ENCODE measurements at regions not wholly inside any gene's neighbourhood (a gene's known extent, or its start where the extent isn't known, plus 50 kb on each side); places are given as distances from the start of the nearest gene placed in this dataset.
"Not testable (repeated sequence)": the region's sequence is repeated elsewhere in the genome, so short reads cannot be mapped to it uniquely, and the experiment has no call there.

- Mint-ChIP-seq H3K27me3 (no peaks in the 10 kb centered on the region), H3K36me3 (ENCODE audit: low read depth) (no peaks in the 10 kb centered on the region), H3K9me3 (peaks cover 4% of the 10 kb centered on the region), H3K4me3 (no peak overlapping the region), H3K27ac (no peak overlapping the region), H3K4me1 (no peaks in the 10 kb centered on the region)
- no peak for ATAC-seq (replicated peaks)
These were observed 304.5 kb upstream of the FZD8 start for GRCh38 chr10:35946556-35946955.

- no peak for ATAC-seq (replicated peaks)
- Mint-ChIP-seq H3K9me3 (peaks cover 7% of the 10 kb centered on the region), H3K4me3 (no peak overlapping the region), H3K27ac (no peak overlapping the region), H3K4me1 (no peaks in the 10 kb centered on the region), H3K27me3 (peaks cover 3% of the 10 kb centered on the region), H3K36me3 (ENCODE audit: low read depth) (no peaks in the 10 kb centered on the region)
These were observed 300.0 kb upstream of the FZD8 start for GRCh38 chr10:35942057-35942456.

GRCh38 chr10:35940141-35941041 lies 298.3 kb upstream of the FZD8 start:
- Mint-ChIP-seq H3K4me1 (no peaks in the 10 kb centered on the region), H3K4me3 (no peak overlapping the region), H3K36me3 (ENCODE audit: low read depth) (no peaks in the 10 kb centered on the region), H3K27ac (no peak overlapping the region), H3K27me3 (peaks cover 3% of the 10 kb centered on the region), H3K9me3 (peaks cover 7% of the 10 kb centered on the region)
- no peak for ATAC-seq (replicated peaks)

- H3K4me3 Mint-ChIP-seq, result no peak overlapping the region
- no peaks in the 10 kb centered on the region for H3K4me1 Mint-ChIP-seq
- H3K27me3 Mint-ChIP-seq, result peaks cover 3% of the 10 kb centered on the region
- no peak overlapping the region for H3K27ac Mint-ChIP-seq
- H3K36me3 Mint-ChIP-seq (ENCODE audit: low read depth), result no peaks in the 10 kb centered on the region
- peaks cover 4% of the 10 kb centered on the region for H3K9me3 Mint-ChIP-seq
- ATAC-seq (replicated peaks), result no peak
These were observed 296.1 kb upstream of the FZD8 start for GRCh38 chr10:35938160-35938559.

GRCh38 chr10:35937546-35937945 lies 295.4 kb upstream of the FZD8 start:
- H3K27ac Mint-ChIP-seq, result no peak overlapping the region
- H3K9me3 Mint-ChIP-seq, result peaks cover 4% of the 10 kb centered on the region
- H3K27me3 Mint-ChIP-seq, result peaks cover 3% of the 10 kb centered on the region
- no peak for ATAC-seq (replicated peaks)
- no peaks in the 10 kb centered on the region for H3K36me3 Mint-ChIP-seq (ENCODE audit: low read depth)
- no peaks in the 10 kb centered on the region for H3K4me1 Mint-ChIP-seq
- no peak overlapping the region for H3K4me3 Mint-ChIP-seq

GRCh38 chr10:35934642-35934995 lies 292.5 kb upstream of the FZD8 start:
- Mint-ChIP-seq H3K36me3 (ENCODE audit: low read depth) (no peaks in the 10 kb centered on the region), H3K27ac (no peak overlapping the region), H3K4me3 (no peak overlapping the region), H3K4me1 (no peaks in the 10 kb centered on the region), H3K27me3 (peaks cover 10% of the 10 kb centered on the region), H3K9me3 (peaks cover 8% of the 10 kb centered on the region)
- no peak for ATAC-seq (replicated peaks)

- H3K9me3 Mint-ChIP-seq, result peaks cover 8% of the 10 kb centered on the region
- H3K27ac Mint-ChIP-seq, result no peak overlapping the region
- H3K27me3 Mint-ChIP-seq, result peaks cover 10% of the 10 kb centered on the region
- no peak for ATAC-seq (replicated peaks)
- H3K4me1 Mint-ChIP-seq, result no peaks in the 10 kb centered on the region
- H3K36me3 Mint-ChIP-seq (ENCODE audit: low read depth), result no peaks in the 10 kb centered on the region
- no peak overlapping the region for H3K4me3 Mint-ChIP-seq
These were observed 292.0 kb upstream of the FZD8 start for GRCh38 chr10:35933940-35934641.

- H3K4me3 Mint-ChIP-seq, result no peak overlapping the region
- no peaks in the 10 kb centered on the region for H3K4me1 Mint-ChIP-seq
- H3K9me3 Mint-ChIP-seq, result peaks cover 8% of the 10 kb centered on the region
- no peak overlapping the region for H3K27ac Mint-ChIP-seq
- peaks cover 10% of the 10 kb centered on the region for H3K27me3 Mint-ChIP-seq
- no peak for ATAC-seq (replicated peaks)
- no peaks in the 10 kb centered on the region for H3K36me3 Mint-ChIP-seq (ENCODE audit: low read depth)
These were observed 291.4 kb upstream of the FZD8 start for GRCh38 chr10:35933491-35933890.

- not testable (repeated sequence) for ATAC-seq (replicated peaks)
These were observed 287.9 kb upstream of the FZD8 start for GRCh38 chr10:35929962-35930361.

GRCh38 chr10:35928748-35929147 lies 286.7 kb upstream of the FZD8 start:
- H3K36me3 Mint-ChIP-seq (ENCODE audit: low read depth), result no peaks in the 10 kb centered on the region
- H3K4me1 Mint-ChIP-seq, result no peaks in the 10 kb centered on the region
- no peak overlapping the region for H3K4me3 Mint-ChIP-seq
- no peak for ATAC-seq (replicated peaks)
- peaks cover 4% of the 10 kb centered on the region for H3K9me3 Mint-ChIP-seq
- no peak overlapping the region for H3K27ac Mint-ChIP-seq
- peaks cover 10% of the 10 kb centered on the region for H3K27me3 Mint-ChIP-seq

More at GRCh38 chr10:35929962-35930361, 287.9 kb upstream of the FZD8 start:
- not testable (repeated sequence) for H3K9me3 Mint-ChIP-seq; H3K27me3 Mint-ChIP-seq; H3K4me3 Mint-ChIP-seq; H3K4me1 Mint-ChIP-seq; H3K36me3 Mint-ChIP-seq (ENCODE audit: low read depth); H3K27ac Mint-ChIP-seq

GRCh38 chr10:35927990-35928488 lies 285.9 kb upstream of the FZD8 start:
- H3K4me1 Mint-ChIP-seq, result no peaks in the 10 kb centered on the region
- ATAC-seq (replicated peaks), result no peak
- H3K9me3 Mint-ChIP-seq, result peaks cover 4% of the 10 kb centered on the region
- no peaks in the 10 kb centered on the region for H3K36me3 Mint-ChIP-seq (ENCODE audit: low read depth)
- no peak overlapping the region for H3K4me3 Mint-ChIP-seq
- peaks cover 10% of the 10 kb centered on the region for H3K27me3 Mint-ChIP-seq
- H3K27ac Mint-ChIP-seq, result no peak overlapping the region

GRCh38 chr10:35927341-35927740 lies 285.2 kb upstream of the FZD8 start:
- H3K27ac Mint-ChIP-seq, result no peak overlapping the region
- peaks cover 4% of the 10 kb centered on the region for H3K9me3 Mint-ChIP-seq
- H3K36me3 Mint-ChIP-seq (ENCODE audit: low read depth), result no peaks in the 10 kb centered on the region
- no peaks in the 10 kb centered on the region for H3K4me1 Mint-ChIP-seq
- no peak overlapping the region for H3K4me3 Mint-ChIP-seq
- H3K27me3 Mint-ChIP-seq, result peaks cover 8% of the 10 kb centered on the region
- no peak for ATAC-seq (replicated peaks)

- Mint-ChIP-seq H3K36me3 (ENCODE audit: low read depth) (no peaks in the 10 kb centered on the region), H3K4me3 (no peak overlapping the region), H3K4me1 (no peaks in the 10 kb centered on the region), H3K27me3 (peaks cover 6% of the 10 kb centered on the region), H3K27ac (no peak overlapping the region), H3K9me3 (peaks cover 4% of the 10 kb centered on the region)
- no peak for ATAC-seq (replicated peaks)
These were observed 284.8 kb upstream of the FZD8 start for GRCh38 chr10:35926846-35927245.

GRCh38 chr10:35925493-35925892 lies 283.4 kb upstream of the FZD8 start:
- Mint-ChIP-seq H3K36me3 (ENCODE audit: low read depth) (no peaks in the 10 kb centered on the region), H3K9me3 (peaks cover 1% of the 10 kb centered on the region), H3K27me3 (peaks cover 4% of the 10 kb centered on the region), H3K4me3 (no peak overlapping the region), H3K4me1 (no peaks in the 10 kb centered on the region), H3K27ac (no peak overlapping the region)
- ATAC-seq (replicated peaks), result no peak

GRCh38 chr10:35924759-35925158 lies 282.7 kb upstream of the FZD8 start:
- Mint-ChIP-seq H3K4me3 (no peak overlapping the region), H3K27me3 (peaks cover 6% of the 10 kb centered on the region), H3K4me1 (no peaks in the 10 kb centered on the region), H3K9me3 (no peaks in the 10 kb centered on the region), H3K27ac (no peak overlapping the region), H3K36me3 (ENCODE audit: low read depth) (no peaks in the 10 kb centered on the region)
- no peak for ATAC-seq (replicated peaks)
